NB4 (cell line): ENCODE measurements at regions not wholly inside any gene's neighbourhood (a gene's known extent, or its start where the extent isn't known, plus 50 kb on each side); places are given as distances from the start of the nearest gene placed in this dataset.

ENCODE experiments used
- DNase-seq: peaks from one replicate; pipeline ENCODE4 v3.0.0; 2010; ENCODE audit warnings: low read depth
- H3K4me3 ChIP-seq: one replicate; pipeline ENCODE4 v1.5.1; 2011; ENCODE audit warnings: mild to moderate bottlenecking, low read depth, low read length, moderate library complexity
- CTCF ChIP-seq: IDR thresholded peaks from one replicate; pipeline ENCODE4 v1.5.1; 2012; ENCODE audit warnings: low read depth, low read length
- MAX ChIP-seq: IDR thresholded peaks from 2 replicates; pipeline ENCODE4 v1.6.1; 2011; ENCODE audit warnings: low read depth, low read length
- MYC ChIP-seq: IDR thresholded peaks from 2 replicates; pipeline ENCODE4 v1.6.1; 2011; ENCODE audit warnings: low read depth, low read length
- POLR2A ChIP-seq: IDR thresholded peaks from 2 replicates; pipeline ENCODE4 v1.6.1; 2011; ENCODE audit warnings: mild to moderate bottlenecking; ENCODE audit not compliant: insufficient read length; ENCODE audit errors: extremely low read depth

GRCh38 chr12:18981732-18982131, 147.8 kb upstream of the PLEKHA5 start:
- H3K4me3 ChIP-seq: no peak overlapping the region
- TF ChIP-seq MAX (no peak), MYC (no peak)
- DNase-seq: no peak

- H3K4me3 ChIP-seq: no peak overlapping the region
- TF ChIP-seq POLR2A: no peak
- no peak for TF ChIP-seq MAX
- no peak for TF ChIP-seq MYC
- TF ChIP-seq CTCF: no peak
- DNase-seq: no peak
Observed at GRCh38 chr12:18982226-18982949, 147.1 kb upstream of the PLEKHA5 start.

- no peak for TF ChIP-seq MYC
- TF ChIP-seq POLR2A: no peak
- TF ChIP-seq CTCF: no peak
- TF ChIP-seq MAX: no peak
- DNase-seq: no peak
- no peak overlapping the region for H3K4me3 ChIP-seq
Observed at GRCh38 chr12:18983854-18984253, 145.7 kb upstream of the PLEKHA5 start.

- no peak for TF ChIP-seq POLR2A
- TF ChIP-seq CTCF: no peak
- no peak for TF ChIP-seq MYC
- TF ChIP-seq MAX: no peak
- no peak for DNase-seq
- H3K4me3 ChIP-seq: no peak overlapping the region
Observed at GRCh38 chr12:18990856-18991255, 138.7 kb upstream of the PLEKHA5 start.

- no peak for DNase-seq
Observed at GRCh38 chr12:18992336-18992735, 137.2 kb upstream of the PLEKHA5 start.

More at GRCh38 chr12:18992336-18992735, 137.2 kb upstream of the PLEKHA5 start:
- no peak overlapping the region for H3K4me3 ChIP-seq
- TF ChIP-seq MYC: no peak
- no peak for TF ChIP-seq CTCF
- TF ChIP-seq MAX: no peak
- TF ChIP-seq POLR2A: no peak
